CD4-positive, alpha-beta T cell (primary cell): ENCODE measurements at regions not wholly inside any gene's neighbourhood (a gene's known extent, or its start where the extent isn't known, plus 50 kb on each side); places are given as distances from the start of the nearest gene placed in this dataset.

Experiments used
- ATAC-seq: fragments of 200-7000 bp; cut with Tn5 transposase; one replicate; pipeline ENCODE4 v1.10.0; 2022; ENCODE audit warnings: mild to moderate bottlenecking; ENCODE audit not compliant: poor library complexity
- CTCF ChIA-PET: fragments of 350-600 bp; sonication (Branson Sonifier 250); formaldehyde crosslinking; loops from one replicate; lab custom pipeline; 2021; ENCODE audit warnings: antibody characterized with exemption, inconsistent platforms; lab: Charles Lee
- POLR2A ChIA-PET: fragments of 350-600 bp; sonication (Branson Sonifier 250); formaldehyde crosslinking; loops from one replicate; lab custom pipeline; 2021; ENCODE audit warnings: antibody characterized with exemption, inconsistent platforms; lab: Charles Lee
- DNase-seq, 14 experiments: peaks; one replicate each; pipeline ENCODE4 v3.0.0-alpha.2; 2013 to 2020; ENCODE audit warnings: mixed read lengths in 2 of 14
- H3K27ac ChIP-seq, 2 donors: one replicate each; pipeline versions ENCODE4 v1.5.1 to v1.7.0; 2013; ENCODE audit warnings: low read length in 2 of 2, low read depth in 1 of 2, mild to moderate bottlenecking in 1 of 2
- H3K27me3 ChIP-seq, 2 experiments: 1 replicate in 1 of 2; 2 replicates in 1 of 2; pipeline versions ENCODE4 v1.6.1 to v1.7.0; 2013; ENCODE audit warnings: low read length in 2 of 2, control low read depth in 1 of 2, mild to moderate bottlenecking in 1 of 2, moderate library complexity in 1 of 2; ENCODE audit not compliant: insufficient read depth in 2 of 2, control insufficient read depth in 1 of 2
- H3K36me3 ChIP-seq: one replicate; pipeline ENCODE4 v1.6.1; 2013; ENCODE audit warnings: low read length, control low read depth; ENCODE audit not compliant: insufficient read depth
- H3K4me1 ChIP-seq: one replicate; pipeline ENCODE4 v1.6.1; 2013; ENCODE audit warnings: low read length, control low read depth; ENCODE audit not compliant: insufficient read depth
- H3K4me3 ChIP-seq: one replicate; pipeline ENCODE4 v1.5.1; 2013; ENCODE audit warnings: mild to moderate bottlenecking, low read length, moderate library complexity
- H3K9me3 ChIP-seq, 2 experiments: 1 replicate in 1 of 2; 2 replicates in 1 of 2; pipeline versions ENCODE4 v1.6.1 to v1.7.0; 2013; ENCODE audit warnings: low read length in 2 of 2, mild to moderate bottlenecking in 2 of 2, control low read depth in 1 of 2, moderate library complexity in 1 of 2; ENCODE audit not compliant: control insufficient read depth in 1 of 2, insufficient read depth in 1 of 2
- H3K27ac Mint-ChIP-seq: one replicate; pipeline ENCODE4 v1.8.0; 2020; ENCODE audit warnings: mixed read lengths
- H3K27me3 Mint-ChIP-seq: one replicate; pipeline ENCODE4 v1.8.0; 2021; ENCODE audit warnings: mixed read lengths
- H3K36me3 Mint-ChIP-seq: one replicate; pipeline ENCODE4 v1.8.0; 2021; ENCODE audit warnings: low read depth, mixed read lengths
- H3K4me1 Mint-ChIP-seq: one replicate; pipeline ENCODE4 v1.8.0; 2021; ENCODE audit warnings: low read depth, mixed read lengths
- H3K4me3 Mint-ChIP-seq: one replicate; pipeline ENCODE4 v1.8.0; 2020; ENCODE audit warnings: mild to moderate bottlenecking, mixed read lengths
- H3K9me3 Mint-ChIP-seq: one replicate; pipeline ENCODE4 v1.8.0; 2020; ENCODE audit warnings: mixed read lengths
- intact Hi-C, 2 experiments: fragments of 100-400 bp; cut with DNase I in 1 of 2; cut with micrococcal nuclease in 1 of 2; formaldehyde crosslinking; loops; one replicate each; pipeline versions ENCODE4 v1.15.1 to v1.9.0; 2023 to 2025; cut with DNase I, micrococcal nuclease
- TF ChIP-seq, protein P1 (sequence below): fragments of 200-600 bp; IDR thresholded peaks from one replicate; pipeline ENCODE4 v1.8.0; 2022; ENCODE audit warnings: antibody characterized with exemption, mild to moderate bottlenecking

- intact Hi-C loops, result no loop called here
- no peak overlapping the region for H3K27ac ChIP-seq
- H3K4me3 Mint-ChIP-seq, result no peak overlapping the region
- no peaks in the 10 kb centered on the region for H3K36me3 Mint-ChIP-seq
- ATAC-seq (no peak), DNase-seq (no peak)
- H3K4me1 ChIP-seq, result no peaks in the 10 kb centered on the region
- no peaks in the 10 kb centered on the region for H3K4me1 Mint-ChIP-seq
- ChIA-PET POLR2A (no interaction called here), CTCF (no interaction called here)
- no peaks in the 10 kb centered on the region for H3K36me3 ChIP-seq
- TF ChIP-seq, protein P1, sequence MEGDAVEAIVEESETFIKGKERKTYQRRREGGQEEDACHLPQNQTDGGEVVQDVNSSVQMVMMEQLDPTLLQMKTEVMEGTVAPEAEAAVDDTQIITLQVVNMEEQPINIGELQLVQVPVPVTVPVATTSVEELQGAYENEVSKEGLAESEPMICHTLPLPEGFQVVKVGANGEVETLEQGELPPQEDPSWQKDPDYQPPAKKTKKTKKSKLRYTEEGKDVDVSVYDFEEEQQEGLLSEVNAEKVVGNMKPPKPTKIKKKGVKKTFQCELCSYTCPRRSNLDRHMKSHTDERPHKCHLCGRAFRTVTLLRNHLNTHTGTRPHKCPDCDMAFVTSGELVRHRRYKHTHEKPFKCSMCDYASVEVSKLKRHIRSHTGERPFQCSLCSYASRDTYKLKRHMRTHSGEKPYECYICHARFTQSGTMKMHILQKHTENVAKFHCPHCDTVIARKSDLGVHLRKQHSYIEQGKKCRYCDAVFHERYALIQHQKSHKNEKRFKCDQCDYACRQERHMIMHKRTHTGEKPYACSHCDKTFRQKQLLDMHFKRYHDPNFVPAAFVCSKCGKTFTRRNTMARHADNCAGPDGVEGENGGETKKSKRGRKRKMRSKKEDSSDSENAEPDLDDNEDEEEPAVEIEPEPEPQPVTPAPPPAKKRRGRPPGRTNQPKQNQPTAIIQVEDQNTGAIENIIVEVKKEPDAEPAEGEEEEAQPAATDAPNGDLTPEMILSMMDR, result no peak
- no peaks in the 10 kb centered on the region for H3K27me3 ChIP-seq
- no peak overlapping the region for H3K4me3 ChIP-seq
- peaks cover 5% of the 10 kb centered on the region for H3K27me3 Mint-ChIP-seq
- H3K9me3 ChIP-seq, result no peaks in the 10 kb centered on the region
- H3K9me3 Mint-ChIP-seq, result peaks cover 2% of the 10 kb centered on the region
- H3K27ac Mint-ChIP-seq, result no peak overlapping the region
These were observed 389.3 kb downstream of the TBL1XR1 start for GRCh38 chr3:176807938-176808337.

DNA sequence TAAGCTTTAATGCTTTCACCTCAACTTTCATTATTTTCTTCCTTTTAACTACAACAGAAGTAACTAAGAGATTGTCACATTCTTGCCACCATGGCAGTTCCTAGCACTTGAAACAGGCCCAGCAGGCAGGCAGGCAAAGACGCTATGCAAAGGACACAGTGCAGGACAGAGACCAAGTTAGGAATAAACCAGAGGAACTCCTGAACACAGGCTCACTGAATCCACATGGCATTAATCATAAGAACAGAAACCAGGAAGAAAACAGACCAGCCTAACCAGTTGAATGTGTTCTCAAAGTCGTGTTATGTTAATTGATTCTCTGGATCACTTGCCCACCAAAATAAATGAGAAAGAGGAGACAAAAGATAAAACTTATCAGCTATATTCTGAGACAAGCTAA is 397.6 kb downstream of the TBL1XR1 start:
- Mint-ChIP-seq H3K4me1 (no peaks in the 10 kb centered on the region), H3K4me3 (no peak overlapping the region), H3K9me3 (no peaks in the 10 kb centered on the region), H3K36me3 (no peaks in the 10 kb centered on the region), H3K27ac (no peak overlapping the region), H3K27me3 (peaks cover 19% of the 10 kb centered on the region)
- CTCF ChIA-PET, result no interaction called here
- H3K36me3 ChIP-seq, result no peaks in the 10 kb centered on the region
- POLR2A ChIA-PET, result interaction anchor here (0.5 kb wide), 1 partner anchor 1845 kb away, joined by 4 read pairs; no protein-coding TSS in a partner anchor
- ATAC-seq (no peak), DNase-seq (no peak)
- H3K27ac ChIP-seq, result no peak overlapping the region
- no peaks in the 10 kb centered on the region for H3K27me3 ChIP-seq
- intact Hi-C loops, result no loop called here
- no peaks in the 10 kb centered on the region for H3K9me3 ChIP-seq
- H3K4me1 ChIP-seq, result no peaks in the 10 kb centered on the region
- TF ChIP-seq, protein P1, result no peak
- H3K4me3 ChIP-seq, result no peak overlapping the region

DNA sequence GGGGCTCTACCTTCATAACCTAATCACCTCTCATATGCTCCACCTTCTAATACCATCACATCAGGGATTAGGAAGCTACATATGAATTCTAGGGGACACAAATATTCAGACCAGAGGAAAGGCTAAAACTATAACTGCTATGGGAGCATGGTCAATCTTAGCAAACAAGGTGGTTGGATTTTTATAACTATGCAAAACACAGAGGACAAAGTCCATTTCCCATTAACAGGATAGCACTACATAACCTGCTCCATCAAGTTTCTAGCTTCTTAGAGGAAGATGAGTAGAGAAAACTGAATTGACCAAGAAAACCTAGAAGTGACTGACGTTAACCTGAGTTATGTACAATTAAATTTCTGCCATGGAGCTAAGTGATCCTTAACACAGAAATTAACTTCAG is 398.6 kb downstream of the TBL1XR1 start:
- Mint-ChIP-seq H3K27me3 (peaks cover 24% of the 10 kb centered on the region), H3K4me1 (no peaks in the 10 kb centered on the region), H3K9me3 (no peaks in the 10 kb centered on the region), H3K36me3 (no peaks in the 10 kb centered on the region), H3K4me3 (no peak overlapping the region), H3K27ac (no peak overlapping the region)
- ATAC-seq (no peak), DNase-seq (no peak)
- Histone ChIP-seq H3K27me3 (no peaks in the 10 kb centered on the region), H3K9me3 (no peaks in the 10 kb centered on the region), H3K4me3 (no peak overlapping the region), H3K4me1 (no peaks in the 10 kb centered on the region), H3K36me3 (no peaks in the 10 kb centered on the region), H3K27ac (no peak overlapping the region)
- POLR2A ChIA-PET, result no interaction called here
- CTCF ChIA-PET, result no interaction called here
- intact Hi-C loops, result no loop called here
- TF ChIP-seq, protein P1, result no peak
